ENCODE measurements at regions not wholly inside any gene's neighbourhood (a gene's known extent, or its start where the extent isn't known, plus 50 kb on each side); places are given as distances from the start of the nearest gene placed in this dataset.

DNA sequence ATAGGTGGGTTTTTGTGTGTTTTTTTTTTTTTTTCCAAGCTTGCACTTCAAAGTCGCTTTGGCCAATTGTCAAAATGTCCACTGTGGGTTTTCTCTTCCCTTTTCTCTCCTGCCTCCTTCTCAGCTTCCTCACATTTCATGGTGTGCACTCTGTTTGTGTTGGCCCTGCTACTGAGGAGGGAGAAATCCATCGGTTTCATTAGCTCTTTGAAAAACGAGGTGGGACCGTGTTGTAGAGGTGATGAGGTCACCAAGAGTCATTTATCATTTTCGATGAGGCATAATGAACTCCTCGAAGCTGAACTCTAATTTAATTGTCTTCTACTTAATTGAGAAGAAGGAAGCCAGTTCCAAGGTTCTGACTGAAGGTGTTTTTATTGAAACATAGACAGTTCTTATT is 174.4 kb upstream of the TOX3 start:
- no peaks in the 10 kb centered on the region for H3K36me3 Mint-ChIP-seq (ENCODE audit: low read depth)
- Histone ChIP-seq H2AFZ (no peak overlapping the region), H3K4me2 (no peak overlapping the region), H3K27me3 (ENCODE audit: insufficient read depth) (no peaks in the 10 kb centered on the region), H3K27ac (ENCODE audit: low read depth) (no peak overlapping the region), H3F3A (replicated peaks; ENCODE audit: low read depth) (no peaks in the 10 kb centered on the region), H4K20me1 (replicated peaks; ENCODE audit: insufficient read depth) (no peaks in the 10 kb centered on the region), H3K36me3 (ENCODE audit: insufficient read depth) (no peaks in the 10 kb centered on the region), H3K79me2 (replicated peaks; ENCODE audit: insufficient read depth) (no peaks in the 10 kb centered on the region), H3K4me1 (ENCODE audit: insufficient read depth) (no peaks in the 10 kb centered on the region), H3K4me3 (no peak overlapping the region), H3K9me2 (ENCODE audit: insufficient read depth) (peaks cover 2% of the 10 kb centered on the region; the same call in 1 of the 2 replicates)
- DNase-seq (ENCODE audit: low spot score): no peak
- TF ChIP-seq POLR2AphosphoS5 (IDR thresholded peaks at IDR 0.05; ENCODE audit: low read depth): no peak
- TF ChIP-seq EZH2 (IDR thresholded peaks at IDR 0.05; ENCODE audit: low read depth, unreplicated experiment): no peak
- TF ChIP-seq JUNB (IDR thresholded peaks at IDR 0.05; ENCODE audit: unreplicated experiment): no peak
- TF ChIP-seq, protein P1, sequence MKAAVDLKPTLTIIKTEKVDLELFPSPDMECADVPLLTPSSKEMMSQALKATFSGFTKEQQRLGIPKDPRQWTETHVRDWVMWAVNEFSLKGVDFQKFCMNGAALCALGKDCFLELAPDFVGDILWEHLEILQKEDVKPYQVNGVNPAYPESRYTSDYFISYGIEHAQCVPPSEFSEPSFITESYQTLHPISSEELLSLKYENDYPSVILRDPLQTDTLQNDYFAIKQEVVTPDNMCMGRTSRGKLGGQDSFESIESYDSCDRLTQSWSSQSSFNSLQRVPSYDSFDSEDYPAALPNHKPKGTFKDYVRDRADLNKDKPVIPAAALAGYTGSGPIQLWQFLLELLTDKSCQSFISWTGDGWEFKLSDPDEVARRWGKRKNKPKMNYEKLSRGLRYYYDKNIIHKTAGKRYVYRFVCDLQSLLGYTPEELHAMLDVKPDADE (IDR thresholded peaks at IDR 0.05): no peak
- no peak for TF ChIP-seq ZNF114 (CRISPR knock-in tag; IDR thresholded peaks at IDR 0.05)
- TF ChIP-seq, protein P2, sequence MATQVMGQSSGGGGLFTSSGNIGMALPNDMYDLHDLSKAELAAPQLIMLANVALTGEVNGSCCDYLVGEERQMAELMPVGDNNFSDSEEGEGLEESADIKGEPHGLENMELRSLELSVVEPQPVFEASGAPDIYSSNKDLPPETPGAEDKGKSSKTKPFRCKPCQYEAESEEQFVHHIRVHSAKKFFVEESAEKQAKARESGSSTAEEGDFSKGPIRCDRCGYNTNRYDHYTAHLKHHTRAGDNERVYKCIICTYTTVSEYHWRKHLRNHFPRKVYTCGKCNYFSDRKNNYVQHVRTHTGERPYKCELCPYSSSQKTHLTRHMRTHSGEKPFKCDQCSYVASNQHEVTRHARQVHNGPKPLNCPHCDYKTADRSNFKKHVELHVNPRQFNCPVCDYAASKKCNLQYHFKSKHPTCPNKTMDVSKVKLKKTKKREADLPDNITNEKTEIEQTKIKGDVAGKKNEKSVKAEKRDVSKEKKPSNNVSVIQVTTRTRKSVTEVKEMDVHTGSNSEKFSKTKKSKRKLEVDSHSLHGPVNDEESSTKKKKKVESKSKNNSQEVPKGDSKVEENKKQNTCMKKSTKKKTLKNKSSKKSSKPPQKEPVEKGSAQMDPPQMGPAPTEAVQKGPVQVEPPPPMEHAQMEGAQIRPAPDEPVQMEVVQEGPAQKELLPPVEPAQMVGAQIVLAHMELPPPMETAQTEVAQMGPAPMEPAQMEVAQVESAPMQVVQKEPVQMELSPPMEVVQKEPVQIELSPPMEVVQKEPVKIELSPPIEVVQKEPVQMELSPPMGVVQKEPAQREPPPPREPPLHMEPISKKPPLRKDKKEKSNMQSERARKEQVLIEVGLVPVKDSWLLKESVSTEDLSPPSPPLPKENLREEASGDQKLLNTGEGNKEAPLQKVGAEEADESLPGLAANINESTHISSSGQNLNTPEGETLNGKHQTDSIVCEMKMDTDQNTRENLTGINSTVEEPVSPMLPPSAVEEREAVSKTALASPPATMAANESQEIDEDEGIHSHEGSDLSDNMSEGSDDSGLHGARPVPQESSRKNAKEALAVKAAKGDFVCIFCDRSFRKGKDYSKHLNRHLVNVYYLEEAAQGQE (IDR thresholded peaks at IDR 0.05; ENCODE audit: unreplicated experiment): no peak
- H3K4me3 Mint-ChIP-seq: no peak overlapping the region
- H3K9me3 Mint-ChIP-seq: no peaks in the 10 kb centered on the region; the same call in 2 of the 3 replicates
- peaks cover 1% of the 10 kb centered on the region for H3K27me3 Mint-ChIP-seq (ENCODE audit: insufficient read depth, low read depth, poor library complexity)
- no peak for ATAC-seq
- no peaks in the 10 kb centered on the region for H3K4me1 Mint-ChIP-seq
- H3K27ac Mint-ChIP-seq: no peak overlapping the region

DNA sequence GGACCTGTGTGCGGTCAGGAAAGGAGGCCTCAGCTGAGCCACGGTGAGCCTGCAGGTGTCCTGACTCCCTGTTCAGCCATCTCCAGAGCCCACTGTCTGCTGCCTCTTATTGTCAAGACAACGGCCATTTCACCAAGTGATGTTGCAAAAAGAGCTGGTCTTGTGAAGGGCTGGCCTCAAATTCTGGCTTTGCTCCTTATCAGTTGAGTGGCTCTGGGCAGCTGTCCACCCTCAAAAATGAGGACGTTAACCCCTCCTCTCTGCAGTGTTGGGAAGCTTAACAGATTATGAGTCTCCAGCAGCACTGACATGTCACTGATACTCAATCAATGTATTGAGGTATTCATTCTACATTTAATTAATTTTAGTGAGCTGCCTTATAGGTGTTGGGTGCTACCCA is 171.1 kb upstream of the TOX3 start:
- H3K9me3 Mint-ChIP-seq: no peaks in the 10 kb centered on the region; the same call in 2 of the 3 replicates
- no peaks in the 10 kb centered on the region for H3K4me1 ChIP-seq (ENCODE audit: insufficient read depth)
- H3K27ac ChIP-seq (ENCODE audit: low read depth): no peak overlapping the region
- no peaks in the 10 kb centered on the region for H3F3A ChIP-seq (replicated peaks; ENCODE audit: low read depth)
- no peak overlapping the region for H3K4me2 ChIP-seq
- no peaks in the 10 kb centered on the region for H3K4me1 Mint-ChIP-seq
- H3K27me3 ChIP-seq (ENCODE audit: insufficient read depth): no peaks in the 10 kb centered on the region
- H3K79me2 ChIP-seq (replicated peaks; ENCODE audit: insufficient read depth): no peaks in the 10 kb centered on the region
- no peak overlapping the region for H3K4me3 Mint-ChIP-seq
- DNase-seq (ENCODE audit: low spot score) (no peak), ATAC-seq (no peak)
- H3K27me3 Mint-ChIP-seq (ENCODE audit: insufficient read depth, low read depth, poor library complexity): peaks cover 1% of the 10 kb centered on the region
- no peak overlapping the region for H3K4me3 ChIP-seq
- no peaks in the 10 kb centered on the region for H4K20me1 ChIP-seq (replicated peaks; ENCODE audit: insufficient read depth)
- H2AFZ ChIP-seq: no peak overlapping the region
- TF ChIP-seq NANOG (IDR thresholded peaks at IDR 0.05; ENCODE audit: borderline replicate concordance) (no peak), EZH2phosphoT487 (IDR thresholded peaks at IDR 0.05; ENCODE audit: unreplicated experiment) (no peak), POLR2AphosphoS5 (IDR thresholded peaks at IDR 0.05; ENCODE audit: low read depth) (no peak), CREB1 (CRISPR knock-in tag; IDR thresholded peaks at IDR 0.05; ENCODE audit: low read depth) (no peak)
- TF ChIP-seq, protein P3, sequence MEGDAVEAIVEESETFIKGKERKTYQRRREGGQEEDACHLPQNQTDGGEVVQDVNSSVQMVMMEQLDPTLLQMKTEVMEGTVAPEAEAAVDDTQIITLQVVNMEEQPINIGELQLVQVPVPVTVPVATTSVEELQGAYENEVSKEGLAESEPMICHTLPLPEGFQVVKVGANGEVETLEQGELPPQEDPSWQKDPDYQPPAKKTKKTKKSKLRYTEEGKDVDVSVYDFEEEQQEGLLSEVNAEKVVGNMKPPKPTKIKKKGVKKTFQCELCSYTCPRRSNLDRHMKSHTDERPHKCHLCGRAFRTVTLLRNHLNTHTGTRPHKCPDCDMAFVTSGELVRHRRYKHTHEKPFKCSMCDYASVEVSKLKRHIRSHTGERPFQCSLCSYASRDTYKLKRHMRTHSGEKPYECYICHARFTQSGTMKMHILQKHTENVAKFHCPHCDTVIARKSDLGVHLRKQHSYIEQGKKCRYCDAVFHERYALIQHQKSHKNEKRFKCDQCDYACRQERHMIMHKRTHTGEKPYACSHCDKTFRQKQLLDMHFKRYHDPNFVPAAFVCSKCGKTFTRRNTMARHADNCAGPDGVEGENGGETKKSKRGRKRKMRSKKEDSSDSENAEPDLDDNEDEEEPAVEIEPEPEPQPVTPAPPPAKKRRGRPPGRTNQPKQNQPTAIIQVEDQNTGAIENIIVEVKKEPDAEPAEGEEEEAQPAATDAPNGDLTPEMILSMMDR (conservative IDR thresholded peaks at IDR 0.05; ENCODE audit: low read depth in 2 of 2): no peak
- H3K27ac Mint-ChIP-seq: no peak overlapping the region
- no peaks in the 10 kb centered on the region for H3K36me3 Mint-ChIP-seq (ENCODE audit: low read depth)
- peaks cover 2% of the 10 kb centered on the region; the same call in 1 of the 2 replicates for H3K9me2 ChIP-seq (ENCODE audit: insufficient read depth)
- no peaks in the 10 kb centered on the region for H3K36me3 ChIP-seq (ENCODE audit: insufficient read depth)

Data from GM23338 (cell line).